Liver (tissue), 3 donors: ENCODE measurements at regions not wholly inside any gene's neighbourhood (a gene's known extent, or its start where the extent isn't known, plus 50 kb on each side); places are given as distances from the start of the nearest gene placed in this dataset.
"Not testable (repeated sequence)": the region's sequence is repeated elsewhere in the genome, so short reads cannot be mapped to it uniquely, and the experiment has no call there.

Experiments
- CTCF ChIP-seq: fragments of 150-350 bp; IDR thresholded peaks from 2 replicates; pipeline ENCODE4 v1.5.1; 2017; ENCODE audit warnings: improper control_type of control experiment, low read depth, low read length; ENCODE audit not compliant: missing input control
- EGR1 ChIP-seq, 2 donors: IDR thresholded peaks; 2 replicates each; pipeline ENCODE4 v1.6.1; 2016 to 2018; ENCODE audit warnings: antibody characterized with exemption in 2 of 2, low read depth in 2 of 2
- HNF4A ChIP-seq, 2 donors: conservative IDR thresholded peaks; 2 replicates each; pipeline ENCODE4 v1.6.1; 2016; ENCODE audit warnings: antibody characterized with exemption in 2 of 2, mild to moderate bottlenecking in 2 of 2
- MAX ChIP-seq: IDR thresholded peaks from 2 replicates; pipeline ENCODE4 v1.6.1; 2016; ENCODE audit warnings: antibody characterized with exemption
- RAD21 ChIP-seq, 2 donors: IDR thresholded peaks; 2 replicates each; pipeline ENCODE4 v1.6.1; 2016; ENCODE audit warnings: antibody characterized with exemption in 2 of 2, mild to moderate bottlenecking in 2 of 2
- SP1 ChIP-seq: IDR thresholded peaks from 2 replicates; pipeline ENCODE4 v1.6.1; 2018; ENCODE audit warnings: antibody characterized with exemption, mild to moderate bottlenecking
- TAF1 ChIP-seq: conservative IDR thresholded peaks from 2 replicates; pipeline ENCODE4 v1.6.1; 2016; ENCODE audit warnings: antibody characterized with exemption, mild to moderate bottlenecking
- YY1 ChIP-seq: IDR thresholded peaks from 2 replicates; pipeline ENCODE4 v1.6.1; 2016; ENCODE audit warnings: antibody characterized with exemption, mild to moderate bottlenecking
- TF ChIP-seq, protein P1 (sequence below): IDR thresholded peaks from 2 replicates; pipeline ENCODE4 v1.6.1; 2016; ENCODE audit warnings: antibody characterized with exemption
- donor health status: healthy.
- donor health status: healthy.

GRCh38 chr5:110875115-110875514, 136.3 kb downstream of the SLC25A46 start:
- not testable (repeated sequence) for TF ChIP-seq SP1; MAX; EGR1 (IDR thresholded peaks at IDR 0.05; ENCODE audit: low read depth in 2 of 2); HNF4A (conservative IDR thresholded peaks at IDR 0.05); CTCF; YY1; TAF1; RAD21 (IDR thresholded peaks at IDR 0.05)
- TF ChIP-seq, protein P1, sequence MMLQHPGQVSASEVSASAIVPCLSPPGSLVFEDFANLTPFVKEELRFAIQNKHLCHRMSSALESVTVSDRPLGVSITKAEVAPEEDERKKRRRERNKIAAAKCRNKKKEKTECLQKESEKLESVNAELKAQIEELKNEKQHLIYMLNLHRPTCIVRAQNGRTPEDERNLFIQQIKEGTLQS: not testable (repeated sequence)
